Calu3 (cell line): ENCODE measurements at regions not wholly inside any gene's neighbourhood (a gene's known extent, or its start where the extent isn't known, plus 50 kb on each side); places are given as distances from the start of the nearest gene placed in this dataset.

ENCODE experiments used
- BruUV-seq: library from RNA; stranded (reverse); fragments of 400-500 nt; replicated peaks from 2 replicates; lab custom pipeline; 2021; lab: Mats Ljungman, UMichigan
- CTCF ChIA-PET: fragments of 300-600 bp; sonication (Branson Sonifier 250); formaldehyde crosslinking; loops from one replicate; lab custom pipeline; 2022; ENCODE audit warnings: antibody characterized with exemption; lab: Charles Lee
- DNase-seq: peaks from one replicate; pipeline ENCODE4 v3.0.0; 2022
- H3K27ac Mint-ChIP-seq: one replicate; pipeline ENCODE4 v1.8.0; 2022; ENCODE audit warnings: mixed read lengths; ENCODE audit not compliant: unreplicated experiment
- H3K27me3 Mint-ChIP-seq: one replicate; pipeline ENCODE4 v1.8.0; 2022; ENCODE audit warnings: mixed read lengths; ENCODE audit not compliant: unreplicated experiment
- H3K36me3 Mint-ChIP-seq: one replicate; pipeline ENCODE4 v1.8.0; 2022; ENCODE audit warnings: mild to moderate bottlenecking, moderate library complexity, mixed read lengths; ENCODE audit not compliant: insufficient read depth, unreplicated experiment
- H3K4me1 Mint-ChIP-seq: one replicate; pipeline ENCODE4 v1.8.0; 2022; ENCODE audit warnings: mild to moderate bottlenecking, low read depth, mixed read lengths; ENCODE audit not compliant: unreplicated experiment
- H3K4me3 Mint-ChIP-seq: one replicate; pipeline ENCODE4 v1.8.0; 2022; ENCODE audit warnings: mild to moderate bottlenecking, low read depth, moderate library complexity, mixed read lengths; ENCODE audit not compliant: unreplicated experiment
- H3K9me3 Mint-ChIP-seq: one replicate; pipeline ENCODE4 v1.8.0; 2022; ENCODE audit warnings: low read depth, mixed read lengths; ENCODE audit not compliant: unreplicated experiment
- CTCF ChIP-seq: fragments of 200-600 bp; IDR thresholded peaks from one replicate; pipeline ENCODE4 v1.8.0; 2022; ENCODE audit warnings: antibody characterized with exemption; ENCODE audit not compliant: unreplicated experiment
- intact Hi-C: fragments of 100-400 bp; cut with micrococcal nuclease; formaldehyde crosslinking; loops from one replicate; pipeline ENCODE4 v1.10.0; 2022; ENCODE audit not compliant: unreplicated experiment

- H3K4me1 Mint-ChIP-seq: no peaks in the 10 kb centered on the region
- no peaks in the 10 kb centered on the region for H3K27me3 Mint-ChIP-seq
- DNase-seq: no peak
- H3K36me3 Mint-ChIP-seq: no peaks in the 10 kb centered on the region
- TF ChIP-seq CTCF: no peak
- no peak overlapping the region for H3K27ac Mint-ChIP-seq
- H3K4me3 Mint-ChIP-seq: no peak overlapping the region
- CTCF ChIA-PET: no interaction called here
- no TSS peak for BruUV-seq
- H3K9me3 Mint-ChIP-seq: peaks cover 19% of the 10 kb centered on the region
- intact Hi-C loops: no loop called here
Observed at GRCh38 chr19:30924670-30925069, 424.6 kb downstream of the TSHZ3 start.

- H3K9me3 Mint-ChIP-seq: peaks cover 22% of the 10 kb centered on the region
- H3K27ac Mint-ChIP-seq: no peak overlapping the region
- no peaks in the 10 kb centered on the region for H3K27me3 Mint-ChIP-seq
- no peak for TF ChIP-seq CTCF
- no peak for DNase-seq
- no peak overlapping the region for H3K4me3 Mint-ChIP-seq
- H3K4me1 Mint-ChIP-seq: no peaks in the 10 kb centered on the region
- BruUV-seq: no TSS peak
- intact Hi-C loops: no loop called here
- no peaks in the 10 kb centered on the region for H3K36me3 Mint-ChIP-seq
- CTCF ChIA-PET: no interaction called here
Observed at GRCh38 chr19:30924069-30924636, 425.1 kb downstream of the TSHZ3 start.

- H3K27ac Mint-ChIP-seq: no peak overlapping the region
Observed at GRCh38 chr19:30923621-30924020, 425.6 kb downstream of the TSHZ3 start.

GRCh38 chr19:30923096-30923495, 426.1 kb downstream of the TSHZ3 start:
- no peak overlapping the region for H3K4me3 Mint-ChIP-seq
- no peaks in the 10 kb centered on the region for H3K36me3 Mint-ChIP-seq
- peaks cover 25% of the 10 kb centered on the region for H3K9me3 Mint-ChIP-seq
- intact Hi-C loops: no loop called here
- BruUV-seq: no TSS peak
- no peaks in the 10 kb centered on the region for H3K4me1 Mint-ChIP-seq
- H3K27ac Mint-ChIP-seq: no peak overlapping the region
- DNase-seq: no peak
- H3K27me3 Mint-ChIP-seq: no peaks in the 10 kb centered on the region
- no peak for TF ChIP-seq CTCF
- CTCF ChIA-PET: no interaction called here

More at GRCh38 chr19:30923621-30924020, 425.6 kb downstream of the TSHZ3 start:
- no peak for TF ChIP-seq CTCF
- intact Hi-C loops: no loop called here
- Mint-ChIP-seq H3K27me3 (no peaks in the 10 kb centered on the region), H3K9me3 (peaks cover 22% of the 10 kb centered on the region), H3K36me3 (no peaks in the 10 kb centered on the region), H3K4me3 (no peak overlapping the region), H3K4me1 (no peaks in the 10 kb centered on the region)
- DNase-seq: no peak
- no TSS peak for BruUV-seq
- CTCF ChIA-PET: no interaction called here
